IMR-90 (cell line): ENCODE measurements at regions not wholly inside any gene's neighbourhood (a gene's known extent, or its start where the extent isn't known, plus 50 kb on each side); places are given as distances from the start of the nearest gene placed in this dataset.

ENCODE experiments used
- ATAC-seq: fragments of 200-7000 bp; cut with Tn5 transposase; 2 replicates; pipeline ENCODE4 v1.9.1; 2020; ENCODE audit warnings: low read depth, mild to moderate bottlenecking, moderate library complexity
- BruUV-seq: library from RNA; stranded (reverse); fragments of 400-500 nt; replicated peaks from 2 replicates; lab custom pipeline; 2021; lab: Mats Ljungman, UMichigan
- CTCF ChIA-PET: fragments of 300-600 bp; formaldehyde crosslinking; extraction: SDS; loops from one replicate; lab custom pipeline; 2021; ENCODE audit warnings: antibody characterized with exemption; lab: Yijun Ruan, JAX
- POLR2A ChIA-PET: fragments of 300-600 bp; sonication (Branson Sonifier 250); formaldehyde crosslinking; loops from one replicate; lab custom pipeline; 2022; ENCODE audit warnings: antibody characterized with exemption; ENCODE audit not compliant: unreplicated experiment; lab: Charles Lee
- DNase-seq: peaks from one replicate; pipeline ENCODE4 v3.0.0; 2013
- H2AFZ ChIP-seq: replicated peaks from 2 replicates; pipeline ENCODE3; 2013; ENCODE audit warnings: low read length, mild to moderate bottlenecking; ENCODE audit not compliant: poor library complexity
- H2AK5ac ChIP-seq: 2 replicates; pipeline ENCODE4 v1.6.1; 2013; ENCODE audit warnings: low read depth, low read length, inconsistent platforms
- H2AK9ac ChIP-seq: replicated peaks from 2 replicates; pipeline ENCODE3; 2013; ENCODE audit warnings: mild to moderate bottlenecking, low read depth, low read length, moderate library complexity; ENCODE audit not compliant: poor library complexity
- H2BK120ac ChIP-seq: 2 replicates; pipeline ENCODE4 v1.6.1; 2013; ENCODE audit warnings: low read depth, low read length, inconsistent platforms
- H2BK15ac ChIP-seq: 3 replicates; pipeline ENCODE4 v1.6.1; 2013; ENCODE audit warnings: low read depth, low read length, inconsistent platforms
- H2BK20ac ChIP-seq: 2 replicates; pipeline ENCODE4 v1.6.1; 2013; ENCODE audit warnings: low read depth, mild to moderate bottlenecking, inconsistent platforms, low read length, moderate library complexity
- H2BK5ac ChIP-seq: 2 replicates; pipeline ENCODE4 v1.6.1; 2013; ENCODE audit warnings: mild to moderate bottlenecking, low read depth, low read length, inconsistent platforms; ENCODE audit not compliant: poor library complexity, severe bottlenecking
- H3K14ac ChIP-seq: replicated peaks from 2 replicates; pipeline ENCODE4 v1.6.1; 2013; ENCODE audit warnings: low read depth, low read length, inconsistent platforms
- H3K18ac ChIP-seq: 2 replicates; pipeline ENCODE4 v1.6.1; 2013; ENCODE audit warnings: low read depth, low read length, control low read depth
- H3K23ac ChIP-seq: 2 replicates; pipeline ENCODE4 v1.6.1; 2013; ENCODE audit warnings: low read depth, low read length, inconsistent platforms
- H3K27ac ChIP-seq: 2 replicates; pipeline ENCODE4 v1.5.1; 2013; ENCODE audit warnings: mild to moderate bottlenecking, control low read depth, low read length; ENCODE audit not compliant: insufficient read depth
- H3K27me3 ChIP-seq: 2 replicates; pipeline ENCODE4 v1.6.1; 2013; ENCODE audit warnings: low read length; ENCODE audit not compliant: control insufficient read depth, insufficient read depth
- H3K36me3 ChIP-seq: 2 replicates; pipeline ENCODE4 v1.6.1; 2013; ENCODE audit warnings: low read length, mixed read lengths; ENCODE audit not compliant: control insufficient read depth, insufficient read depth
- H3K4ac ChIP-seq: 2 replicates; pipeline ENCODE4 v1.6.1; 2013; ENCODE audit warnings: low read depth, low read length, inconsistent platforms
- H3K4me1 ChIP-seq: 2 replicates; pipeline ENCODE4 v1.6.1; 2013; ENCODE audit warnings: low read length, mixed read lengths; ENCODE audit not compliant: control insufficient read depth, insufficient read depth
- H3K4me2 ChIP-seq: 2 replicates; pipeline ENCODE4 v1.6.1; 2013; ENCODE audit warnings: low read depth, mild to moderate bottlenecking, control low read depth, low read length, moderate library complexity
- H3K4me3 ChIP-seq: 2 replicates; pipeline ENCODE4 v1.5.1; 2013; ENCODE audit warnings: low read depth, mild to moderate bottlenecking, control low read depth, low read length, moderate library complexity; ENCODE audit not compliant: insufficient read depth
- H3K56ac ChIP-seq: 2 replicates; pipeline ENCODE4 v1.6.1; 2013; ENCODE audit warnings: low read length, inconsistent platforms; ENCODE audit not compliant: insufficient read depth; ENCODE audit errors: extremely low read depth
- H3K79me1 ChIP-seq, 2 experiments: 2 replicates each; pipeline ENCODE4 v1.6.1; 2013; ENCODE audit warnings: low read length in 2 of 2, inconsistent platforms in 1 of 2, low read depth in 1 of 2
- H3K9ac ChIP-seq: 2 replicates; pipeline ENCODE4 v1.6.1; 2013; ENCODE audit warnings: low read depth, low read length, control low read depth
- H3K9me1 ChIP-seq: 2 replicates; pipeline ENCODE4 v1.6.1; 2013; ENCODE audit warnings: low read length, inconsistent platforms; ENCODE audit not compliant: insufficient read depth
- H3K9me3 ChIP-seq: 2 replicates; pipeline ENCODE4 v1.6.1; 2013; ENCODE audit warnings: low read length; ENCODE audit not compliant: control insufficient read depth, insufficient read depth
- H4K20me1 ChIP-seq: 2 replicates; pipeline ENCODE4 v1.6.1; 2013; ENCODE audit warnings: low read length, inconsistent platforms; ENCODE audit not compliant: insufficient read depth
- H4K5ac ChIP-seq: 2 replicates; pipeline ENCODE4 v1.6.1; 2013; ENCODE audit warnings: mild to moderate bottlenecking, low read depth, low read length, control low read depth
- H4K8ac ChIP-seq, 2 experiments: 2 replicates each; pipeline ENCODE4 v1.6.1; 2013; ENCODE audit warnings: low read depth in 2 of 2, low read length in 2 of 2, control low read depth in 1 of 2, inconsistent platforms in 1 of 2
- H4K91ac ChIP-seq: 2 replicates; pipeline ENCODE4 v1.6.1; 2013; ENCODE audit warnings: low read depth, low read length, inconsistent platforms; ENCODE audit not compliant: insufficient read depth
- MAFK ChIP-seq: IDR thresholded peaks from 2 replicates; pipeline ENCODE4 v1.6.1; 2012; ENCODE audit warnings: low read depth, low read length, improper control_type of control experiment
- WGBS, 2 experiments: methylation state at CpG; one replicate each; pipeline versions ENCODE4 v1.1.5 to v1.1.7; 2013; ENCODE audit warnings: missing lambda C conversion rate in 2 of 2; ENCODE audit not compliant: insufficient read length in 1 of 2; ENCODE audit errors: extremely low coverage in 2 of 2; 5-methylcytosine and 5-hydroxymethylcytosine counted together
- dilution Hi-C: fragments of 300-500 bp; cut with HindIII; formaldehyde crosslinking; loops from one replicate; pipeline ENCODE4 v1.14.3; 2018; ENCODE audit warnings: low sequenced_read_pairs; ENCODE audit not compliant: unreplicated experiment
- in situ Hi-C: fragments of 300-500 bp; cut with MboI; formaldehyde crosslinking; loops from 3 replicates; pipeline ENCODE4 v1.14.3; 2019; ENCODE audit warnings: low sequenced_read_pairs, inconsistent platforms, mixed read lengths
- intact Hi-C: fragments of 100-400 bp; cut with micrococcal nuclease; formaldehyde crosslinking; loops from 2 replicates; pipeline ENCODE4 v1.10.0; 2022

DNA sequence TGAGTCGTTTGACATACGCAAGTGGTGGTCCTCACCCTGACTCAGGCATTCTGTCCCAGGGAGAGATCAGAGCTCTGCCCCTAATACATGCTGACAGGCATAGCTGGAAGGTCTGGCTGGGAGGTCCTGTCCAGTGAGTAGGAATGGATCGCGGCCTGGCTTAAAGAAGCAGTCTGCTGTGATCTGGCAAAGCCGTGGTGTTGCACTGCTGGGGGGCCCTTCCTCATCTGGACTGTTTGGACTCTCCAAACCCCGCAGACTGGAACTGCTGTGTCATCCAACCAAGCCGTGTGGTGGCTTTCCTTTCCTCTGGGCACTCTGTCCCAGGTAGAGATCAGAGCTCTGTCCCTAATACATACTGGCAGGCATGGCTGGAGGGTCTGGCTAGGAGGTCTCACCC, 64.3 kb upstream of the MAGEB16 start:
- TF ChIP-seq MAFK, result no peak
- ATAC-seq (no peak), DNase-seq (no peak)
- Histone ChIP-seq H3K9ac (no peak overlapping the region), H3K36me3 (no peaks in the 10 kb centered on the region), H3K23ac (no peak overlapping the region), H4K8ac (no peak overlapping the region), H2AFZ (no peak overlapping the region), H3K4ac (no peak overlapping the region), H4K91ac (no peak overlapping the region), H3K14ac (no peak overlapping the region), H2AK5ac (no peak overlapping the region), H3K9me1 (no peaks in the 10 kb centered on the region), H3K27me3 (no peaks in the 10 kb centered on the region), H3K4me2 (no peak overlapping the region), H3K56ac (no peak overlapping the region), H3K4me1 (no peaks in the 10 kb centered on the region), H3K9me3 (no peaks in the 10 kb centered on the region), H2BK5ac (no peak overlapping the region), H2BK120ac (no peak overlapping the region), H3K79me1 (no peaks in the 10 kb centered on the region), H3K4me3 (no peak overlapping the region), H4K20me1 (no peaks in the 10 kb centered on the region), H2AK9ac (no peak overlapping the region), H4K5ac (no peak overlapping the region), H2BK20ac (no peak overlapping the region), H3K18ac (no peak overlapping the region), H3K27ac (no peak overlapping the region), H2BK15ac (no peak overlapping the region)
- POLR2A ChIA-PET, result no interaction called here
- dilution Hi-C loops, result no loop called here
- no TSS peak for BruUV-seq
- in situ Hi-C loops, result no loop called here
- intact Hi-C loops, result no loop called here
- CTCF ChIA-PET, result no interaction called here
- 78% methylated on average over 5 of the region's 7 CpGs; no CpG with 5 or more reads in 1 of the 2 experiments for WGBS, 2 experiments
